DND-41 (cell line): ENCODE measurements at regions not wholly inside any gene's neighbourhood (a gene's known extent, or its start where the extent isn't known, plus 50 kb on each side); places are given as distances from the start of the nearest gene placed in this dataset.

Source experiments
- CTCF ChIP-seq: IDR thresholded peaks from 2 replicates; pipeline ENCODE4 v1.5.1; 2012; ENCODE audit warnings: borderline replicate concordance, low read length, moderate library complexity, mild to moderate bottlenecking; ENCODE audit not compliant: poor library complexity, severe bottlenecking; ENCODE audit errors: extremely low read depth
- EZH2 ChIP-seq: IDR thresholded peaks from 3 replicates; pipeline ENCODE4 v1.6.1; 2012; ENCODE audit warnings: borderline replicate concordance, low read depth, mild to moderate bottlenecking, moderate library complexity, low read length, inconsistent platforms; ENCODE audit not compliant: severe bottlenecking

DNA sequence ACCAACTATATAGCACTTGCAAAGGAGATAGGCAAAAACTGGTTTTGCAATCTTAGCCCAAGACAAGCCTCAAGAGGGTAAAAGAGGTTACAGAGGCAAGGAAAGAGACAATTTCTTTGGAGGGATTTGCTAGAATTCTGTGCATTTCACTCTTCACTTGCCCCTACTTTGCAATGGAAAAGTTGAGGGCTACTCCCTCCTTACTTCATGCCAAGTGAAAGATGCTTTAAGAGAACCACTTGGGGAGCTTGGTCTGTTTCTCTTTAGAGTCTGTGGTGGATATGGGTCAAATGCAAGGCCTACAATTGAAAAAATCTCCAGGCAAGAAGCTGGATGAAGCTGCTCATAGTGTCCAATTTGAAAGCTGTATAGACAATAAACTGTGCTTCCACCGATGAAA is 167.7 kb upstream of the DIO2 start:
- TF ChIP-seq CTCF (no peak), EZH2 (no peak)
